ENCODE measurements at regions not wholly inside any gene's neighbourhood (a gene's known extent, or its start where the extent isn't known, plus 50 kb on each side); places are given as distances from the start of the nearest gene placed in this dataset.

GRCh38 chr9:110146373-110146772, 61.6 kb downstream of the C9orf152 start:
- BruUV-seq (replicated peaks): no TSS peak
- TF ChIP-seq CTCF (IDR thresholded peaks at IDR 0.05; ENCODE audit: unreplicated experiment): no peak
- Mint-ChIP-seq H3K4me3 (ENCODE audit: low read depth, unreplicated experiment) (no peak overlapping the region), H3K9me3 (ENCODE audit: low read depth, unreplicated experiment) (peaks cover 2% of the 10 kb centered on the region), H3K4me1 (ENCODE audit: low read depth, unreplicated experiment) (peaks cover 18% of the 10 kb centered on the region), H3K36me3 (ENCODE audit: insufficient read depth, unreplicated experiment) (peaks cover 3% of the 10 kb centered on the region), H3K27me3 (ENCODE audit: unreplicated experiment) (no peaks in the 10 kb centered on the region), H3K27ac (ENCODE audit: unreplicated experiment) (no peak overlapping the region)
- no peak for DNase-seq
- intact Hi-C loops (cut with micrococcal nuclease; ENCODE audit: unreplicated experiment): no loop called here
- CTCF ChIA-PET: no interaction called here

DNA sequence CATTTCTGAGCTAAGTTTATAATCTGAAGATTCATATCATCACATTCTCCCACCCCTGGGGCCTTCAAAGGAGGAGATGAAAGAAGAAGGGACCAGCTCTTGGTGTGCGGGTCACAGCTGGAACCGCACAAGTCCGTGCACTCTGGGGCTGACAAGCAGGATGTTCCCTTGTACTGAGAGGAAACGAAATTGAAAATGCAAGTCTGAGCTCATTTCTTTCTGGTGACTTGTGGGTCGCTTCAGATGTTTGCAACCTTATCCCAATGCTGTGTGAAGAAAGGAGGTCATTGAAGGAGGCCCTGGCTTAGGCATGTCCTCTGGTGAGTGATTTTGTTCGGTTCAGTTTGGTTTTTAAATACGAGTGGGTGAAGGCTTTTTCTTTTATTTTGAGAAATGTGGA, 59.6 kb downstream of the C9orf152 start:
- Mint-ChIP-seq H3K27ac (ENCODE audit: unreplicated experiment) (no peak overlapping the region), H3K27me3 (ENCODE audit: unreplicated experiment) (no peaks in the 10 kb centered on the region), H3K36me3 (ENCODE audit: insufficient read depth, unreplicated experiment) (no peaks in the 10 kb centered on the region), H3K9me3 (ENCODE audit: low read depth, unreplicated experiment) (no peaks in the 10 kb centered on the region), H3K4me3 (ENCODE audit: low read depth, unreplicated experiment) (no peak overlapping the region), H3K4me1 (ENCODE audit: low read depth, unreplicated experiment) (peaks cover 10% of the 10 kb centered on the region)
- no peak for TF ChIP-seq CTCF (IDR thresholded peaks at IDR 0.05; ENCODE audit: unreplicated experiment)
- no TSS peak for BruUV-seq (replicated peaks)
- no peak for DNase-seq
- CTCF ChIA-PET: no interaction called here
- intact Hi-C loops (cut with micrococcal nuclease; ENCODE audit: unreplicated experiment): no loop called here

DNA sequence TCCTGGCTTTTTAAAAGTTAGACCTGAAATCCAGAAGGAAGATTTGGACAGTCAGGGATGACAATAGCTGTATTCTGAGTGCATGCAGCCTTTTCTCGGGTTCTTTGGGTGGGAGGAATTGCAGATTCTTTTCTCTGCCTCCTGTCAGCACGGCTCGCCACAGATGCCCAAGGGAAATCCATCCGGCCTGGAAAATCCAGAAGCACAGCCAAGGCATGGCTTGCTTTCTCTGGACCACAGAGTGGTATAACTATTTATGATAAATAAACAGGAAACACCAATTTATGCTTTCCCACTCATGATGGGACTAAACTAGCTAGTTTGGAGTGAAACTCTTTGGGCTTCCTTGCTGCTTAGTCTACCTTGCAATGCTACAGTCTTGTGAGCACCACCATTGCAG, 59.1 kb downstream of the C9orf152 start:
- Mint-ChIP-seq H3K27ac (ENCODE audit: unreplicated experiment) (no peak overlapping the region), H3K9me3 (ENCODE audit: low read depth, unreplicated experiment) (no peaks in the 10 kb centered on the region), H3K4me1 (ENCODE audit: low read depth, unreplicated experiment) (peaks cover 9% of the 10 kb centered on the region), H3K36me3 (ENCODE audit: insufficient read depth, unreplicated experiment) (no peaks in the 10 kb centered on the region), H3K27me3 (ENCODE audit: unreplicated experiment) (no peaks in the 10 kb centered on the region), H3K4me3 (ENCODE audit: low read depth, unreplicated experiment) (no peak overlapping the region)
- intact Hi-C loops (cut with micrococcal nuclease; ENCODE audit: unreplicated experiment): no loop called here
- no peak for TF ChIP-seq CTCF (IDR thresholded peaks at IDR 0.05; ENCODE audit: unreplicated experiment)
- CTCF ChIA-PET: no interaction called here
- no TSS peak for BruUV-seq (replicated peaks)
- no peak for DNase-seq
